IMR-90 (cell line): ENCODE measurements at regions not wholly inside any gene's neighbourhood (a gene's known extent, or its start where the extent isn't known, plus 50 kb on each side); places are given as distances from the start of the nearest gene placed in this dataset.
A peak's percentile ranks its signal among the peaks of the same experiment; 100 is the strongest.

ENCODE experiments used
- ATAC-seq: fragments of 200-7000 bp; cut with Tn5 transposase; 2 replicates; pipeline ENCODE4 v1.9.1; 2020; ENCODE audit warnings: low read depth, mild to moderate bottlenecking, moderate library complexity
- BruUV-seq: library from RNA; stranded (reverse); fragments of 400-500 nt; replicated peaks from 2 replicates; lab custom pipeline; 2021; lab: Mats Ljungman, UMichigan
- CTCF ChIA-PET: fragments of 300-600 bp; formaldehyde crosslinking; extraction: SDS; loops from one replicate; lab custom pipeline; 2021; ENCODE audit warnings: antibody characterized with exemption; lab: Yijun Ruan, JAX
- POLR2A ChIA-PET: fragments of 300-600 bp; sonication (Branson Sonifier 250); formaldehyde crosslinking; loops from one replicate; lab custom pipeline; 2022; ENCODE audit warnings: antibody characterized with exemption; ENCODE audit not compliant: unreplicated experiment; lab: Charles Lee
- DNase-seq: peaks from one replicate; pipeline ENCODE4 v3.0.0; 2013
- H2AFZ ChIP-seq: replicated peaks from 2 replicates; pipeline ENCODE3; 2013; ENCODE audit warnings: low read length, mild to moderate bottlenecking; ENCODE audit not compliant: poor library complexity
- H2AK5ac ChIP-seq: 2 replicates; pipeline ENCODE4 v1.6.1; 2013; ENCODE audit warnings: low read depth, low read length, inconsistent platforms
- H2AK9ac ChIP-seq: replicated peaks from 2 replicates; pipeline ENCODE3; 2013; ENCODE audit warnings: mild to moderate bottlenecking, low read depth, low read length, moderate library complexity; ENCODE audit not compliant: poor library complexity
- H2BK120ac ChIP-seq: 2 replicates; pipeline ENCODE4 v1.6.1; 2013; ENCODE audit warnings: low read depth, low read length, inconsistent platforms
- H2BK15ac ChIP-seq: 3 replicates; pipeline ENCODE4 v1.6.1; 2013; ENCODE audit warnings: low read depth, low read length, inconsistent platforms
- H2BK20ac ChIP-seq: 2 replicates; pipeline ENCODE4 v1.6.1; 2013; ENCODE audit warnings: low read depth, mild to moderate bottlenecking, inconsistent platforms, low read length, moderate library complexity
- H2BK5ac ChIP-seq: 2 replicates; pipeline ENCODE4 v1.6.1; 2013; ENCODE audit warnings: mild to moderate bottlenecking, low read depth, low read length, inconsistent platforms; ENCODE audit not compliant: poor library complexity, severe bottlenecking
- H3K14ac ChIP-seq: replicated peaks from 2 replicates; pipeline ENCODE4 v1.6.1; 2013; ENCODE audit warnings: low read depth, low read length, inconsistent platforms
- H3K18ac ChIP-seq: 2 replicates; pipeline ENCODE4 v1.6.1; 2013; ENCODE audit warnings: low read depth, low read length, control low read depth
- H3K23ac ChIP-seq: 2 replicates; pipeline ENCODE4 v1.6.1; 2013; ENCODE audit warnings: low read depth, low read length, inconsistent platforms
- H3K27ac ChIP-seq: 2 replicates; pipeline ENCODE4 v1.5.1; 2013; ENCODE audit warnings: mild to moderate bottlenecking, control low read depth, low read length; ENCODE audit not compliant: insufficient read depth
- H3K27me3 ChIP-seq: 2 replicates; pipeline ENCODE4 v1.6.1; 2013; ENCODE audit warnings: low read length; ENCODE audit not compliant: control insufficient read depth, insufficient read depth
- H3K36me3 ChIP-seq: 2 replicates; pipeline ENCODE4 v1.6.1; 2013; ENCODE audit warnings: low read length, mixed read lengths; ENCODE audit not compliant: control insufficient read depth, insufficient read depth
- H3K4ac ChIP-seq: 2 replicates; pipeline ENCODE4 v1.6.1; 2013; ENCODE audit warnings: low read depth, low read length, inconsistent platforms
- H3K4me1 ChIP-seq: 2 replicates; pipeline ENCODE4 v1.6.1; 2013; ENCODE audit warnings: low read length, mixed read lengths; ENCODE audit not compliant: control insufficient read depth, insufficient read depth
- H3K4me2 ChIP-seq: 2 replicates; pipeline ENCODE4 v1.6.1; 2013; ENCODE audit warnings: low read depth, mild to moderate bottlenecking, control low read depth, low read length, moderate library complexity
- H3K4me3 ChIP-seq: 2 replicates; pipeline ENCODE4 v1.5.1; 2013; ENCODE audit warnings: low read depth, mild to moderate bottlenecking, control low read depth, low read length, moderate library complexity; ENCODE audit not compliant: insufficient read depth
- H3K56ac ChIP-seq: 2 replicates; pipeline ENCODE4 v1.6.1; 2013; ENCODE audit warnings: low read length, inconsistent platforms; ENCODE audit not compliant: insufficient read depth; ENCODE audit errors: extremely low read depth
- H3K79me1 ChIP-seq, 2 experiments: 2 replicates each; pipeline ENCODE4 v1.6.1; 2013; ENCODE audit warnings: low read length in 2 of 2, inconsistent platforms in 1 of 2, low read depth in 1 of 2
- H3K9ac ChIP-seq: 2 replicates; pipeline ENCODE4 v1.6.1; 2013; ENCODE audit warnings: low read depth, low read length, control low read depth
- H3K9me1 ChIP-seq: 2 replicates; pipeline ENCODE4 v1.6.1; 2013; ENCODE audit warnings: low read length, inconsistent platforms; ENCODE audit not compliant: insufficient read depth
- H3K9me3 ChIP-seq: 2 replicates; pipeline ENCODE4 v1.6.1; 2013; ENCODE audit warnings: low read length; ENCODE audit not compliant: control insufficient read depth, insufficient read depth
- H4K20me1 ChIP-seq: 2 replicates; pipeline ENCODE4 v1.6.1; 2013; ENCODE audit warnings: low read length, inconsistent platforms; ENCODE audit not compliant: insufficient read depth
- H4K5ac ChIP-seq: 2 replicates; pipeline ENCODE4 v1.6.1; 2013; ENCODE audit warnings: mild to moderate bottlenecking, low read depth, low read length, control low read depth
- H4K8ac ChIP-seq, 2 experiments: 2 replicates each; pipeline ENCODE4 v1.6.1; 2013; ENCODE audit warnings: low read depth in 2 of 2, low read length in 2 of 2, control low read depth in 1 of 2, inconsistent platforms in 1 of 2
- H4K91ac ChIP-seq: 2 replicates; pipeline ENCODE4 v1.6.1; 2013; ENCODE audit warnings: low read depth, low read length, inconsistent platforms; ENCODE audit not compliant: insufficient read depth
- WGBS, 2 experiments: methylation state at CpG; one replicate each; pipeline versions ENCODE4 v1.1.5 to v1.1.7; 2013; ENCODE audit warnings: missing lambda C conversion rate in 2 of 2; ENCODE audit not compliant: insufficient read length in 1 of 2; ENCODE audit errors: extremely low coverage in 2 of 2; 5-methylcytosine and 5-hydroxymethylcytosine counted together
- dilution Hi-C: fragments of 300-500 bp; cut with HindIII; formaldehyde crosslinking; loops from one replicate; pipeline ENCODE4 v1.14.3; 2018; ENCODE audit warnings: low sequenced_read_pairs; ENCODE audit not compliant: unreplicated experiment
- in situ Hi-C: fragments of 300-500 bp; cut with MboI; formaldehyde crosslinking; loops from 3 replicates; pipeline ENCODE4 v1.14.3; 2019; ENCODE audit warnings: low sequenced_read_pairs, inconsistent platforms, mixed read lengths
- intact Hi-C: fragments of 100-400 bp; cut with micrococcal nuclease; formaldehyde crosslinking; loops from 2 replicates; pipeline ENCODE4 v1.10.0; 2022
- TF ChIP-seq, protein P1 (sequence below): fragments of 150-350 bp; IDR thresholded peaks from 2 replicates; pipeline ENCODE4 v1.6.1; 2017; ENCODE audit warnings: mild to moderate bottlenecking, antibody characterized with exemption, low read length, low read depth

DNA sequence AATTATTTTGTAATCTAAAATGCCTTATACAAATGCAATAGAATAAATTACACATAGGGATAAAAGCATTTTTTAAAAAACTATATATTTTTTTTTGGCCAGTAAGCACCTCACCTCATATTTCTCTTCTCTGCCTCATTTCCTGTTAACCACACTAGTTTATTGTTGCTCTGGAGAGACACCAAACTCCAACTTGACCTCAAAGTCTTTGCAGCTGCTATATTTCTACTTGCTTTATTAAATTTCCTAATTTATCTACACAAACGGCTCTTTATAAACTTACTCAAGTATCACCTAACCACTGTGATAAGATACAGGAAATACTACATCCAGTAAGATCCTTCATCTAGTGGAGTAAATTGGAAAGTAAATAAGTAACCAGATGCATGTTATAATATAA, 622.3 kb downstream of the C12orf50 start:
- H3K9ac ChIP-seq: no peak overlapping the region
- no peak overlapping the region for H3K14ac ChIP-seq
- no peak overlapping the region for H2AK5ac ChIP-seq
- H3K4me2 ChIP-seq: no peak overlapping the region
- H3K27ac ChIP-seq: no peak overlapping the region
- no peak overlapping the region for H4K5ac ChIP-seq
- H3K23ac ChIP-seq: no peak overlapping the region
- dilution Hi-C loops: no loop called here
- intact Hi-C loops: no loop called here
- no peaks in the 10 kb centered on the region for H4K20me1 ChIP-seq
- ChIA-PET POLR2A (no interaction called here), CTCF (interaction anchor here (0.6 kb wide), 1 partner anchor 436 kb away, joined by 3 read pairs; no protein-coding TSS in a partner anchor)
- DNase-seq: peak; percentile 52
- H3K27me3 ChIP-seq: no peaks in the 10 kb centered on the region
- H3K18ac ChIP-seq: no peak overlapping the region
- H3K4me1 ChIP-seq: no peaks in the 10 kb centered on the region
- H2BK5ac ChIP-seq: no peak overlapping the region
- no peak overlapping the region for H3K4me3 ChIP-seq
- no peaks in the 10 kb centered on the region for H3K9me3 ChIP-seq
- no peak overlapping the region for H4K91ac ChIP-seq
- TF ChIP-seq, protein P1, sequence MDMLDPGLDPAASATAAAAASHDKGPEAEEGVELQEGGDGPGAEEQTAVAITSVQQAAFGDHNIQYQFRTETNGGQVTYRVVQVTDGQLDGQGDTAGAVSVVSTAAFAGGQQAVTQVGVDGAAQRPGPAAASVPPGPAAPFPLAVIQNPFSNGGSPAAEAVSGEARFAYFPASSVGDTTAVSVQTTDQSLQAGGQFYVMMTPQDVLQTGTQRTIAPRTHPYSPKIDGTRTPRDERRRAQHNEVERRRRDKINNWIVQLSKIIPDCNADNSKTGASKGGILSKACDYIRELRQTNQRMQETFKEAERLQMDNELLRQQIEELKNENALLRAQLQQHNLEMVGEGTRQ: no peak
- in situ Hi-C loops: no loop called here
- no peak overlapping the region for H2AFZ ChIP-seq
- H3K56ac ChIP-seq: no peak overlapping the region
- H2BK15ac ChIP-seq: no peak overlapping the region
- no peak overlapping the region for H2AK9ac ChIP-seq
- H3K4ac ChIP-seq: no peak overlapping the region
- H3K79me1 ChIP-seq: no peaks in the 10 kb centered on the region
- no peak overlapping the region for H2BK20ac ChIP-seq
- no peak overlapping the region for H4K8ac ChIP-seq
- no CpG with 5 or more reads among the region's 1 CpG for WGBS, 2 experiments
- BruUV-seq: no TSS peak
- no peaks in the 10 kb centered on the region for H3K36me3 ChIP-seq
- no peaks in the 10 kb centered on the region for H3K9me1 ChIP-seq
- no peak overlapping the region for H2BK120ac ChIP-seq
- ATAC-seq: no peak
